ENCODE measurements at regions not wholly inside any gene's neighbourhood (a gene's known extent, or its start where the extent isn't known, plus 50 kb on each side); places are given as distances from the start of the nearest gene placed in this dataset.

DNA sequence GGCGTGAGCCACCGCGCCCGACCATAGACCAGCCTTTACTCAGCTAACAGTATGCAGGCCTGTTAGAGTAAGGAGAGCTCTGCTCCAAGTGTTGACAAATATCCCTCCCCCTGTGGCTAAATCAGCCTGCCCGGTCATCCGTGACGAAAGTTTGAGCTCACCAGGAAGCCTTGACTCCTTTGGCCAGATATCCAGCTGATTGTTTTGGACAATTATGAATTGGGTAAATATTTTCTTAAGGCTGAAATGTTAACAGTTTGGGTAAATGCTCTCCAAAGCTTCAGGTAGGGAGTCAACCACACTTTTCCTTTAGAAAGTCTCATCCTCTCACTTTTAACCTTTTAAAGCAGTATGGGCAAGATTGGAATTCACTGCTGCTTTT is 157.9 kb downstream of the PAWR start:
- TF ChIP-seq POLR2AphosphoS5 (IDR thresholded peaks at IDR 0.05; ENCODE audit: borderline replicate concordance, low read depth, low read length) = no peak
- TF ChIP-seq EZH2 (IDR thresholded peaks at IDR 0.05) = no peak
